Osteocyte (in vitro differentiated cells): ENCODE measurements at regions not wholly inside any gene's neighbourhood (a gene's known extent, or its start where the extent isn't known, plus 50 kb on each side); places are given as distances from the start of the nearest gene placed in this dataset.

Source experiments
- DNase-seq: peaks from one replicate; pipeline ENCODE4 v3.0.0; 2021; ENCODE audit warnings: mixed read lengths; ENCODE audit not compliant: unreplicated experiment; ENCODE audit errors: extremely low spot score
- H3K27ac Mint-ChIP-seq: one replicate; pipeline ENCODE4 v1.8.0; 2021; ENCODE audit warnings: mild to moderate bottlenecking, mixed read lengths; ENCODE audit not compliant: unreplicated experiment
- H3K27me3 Mint-ChIP-seq: one replicate; pipeline ENCODE4 v1.8.0; 2021; ENCODE audit warnings: mixed read lengths; ENCODE audit not compliant: unreplicated experiment
- H3K36me3 Mint-ChIP-seq: one replicate; pipeline ENCODE4 v1.8.0; 2021; ENCODE audit warnings: mixed read lengths; ENCODE audit not compliant: unreplicated experiment
- H3K4me1 Mint-ChIP-seq: one replicate; pipeline ENCODE4 v1.8.0; 2021; ENCODE audit warnings: mixed read lengths; ENCODE audit not compliant: unreplicated experiment
- H3K4me3 Mint-ChIP-seq: one replicate; pipeline ENCODE4 v1.8.0; 2021; ENCODE audit warnings: mild to moderate bottlenecking, moderate library complexity, mixed read lengths; ENCODE audit not compliant: unreplicated experiment
- H3K9me3 Mint-ChIP-seq: one replicate; pipeline ENCODE4 v1.8.0; 2021; ENCODE audit warnings: mixed read lengths; ENCODE audit not compliant: unreplicated experiment
- TF ChIP-seq, protein P1 (sequence below): fragments of 200-600 bp; sonication (generic); IDR thresholded peaks from 2 replicates; pipeline ENCODE4 v1.5.0; 2021; ENCODE audit warnings: antibody characterized with exemption, mild to moderate bottlenecking, moderate library complexity

DNA sequence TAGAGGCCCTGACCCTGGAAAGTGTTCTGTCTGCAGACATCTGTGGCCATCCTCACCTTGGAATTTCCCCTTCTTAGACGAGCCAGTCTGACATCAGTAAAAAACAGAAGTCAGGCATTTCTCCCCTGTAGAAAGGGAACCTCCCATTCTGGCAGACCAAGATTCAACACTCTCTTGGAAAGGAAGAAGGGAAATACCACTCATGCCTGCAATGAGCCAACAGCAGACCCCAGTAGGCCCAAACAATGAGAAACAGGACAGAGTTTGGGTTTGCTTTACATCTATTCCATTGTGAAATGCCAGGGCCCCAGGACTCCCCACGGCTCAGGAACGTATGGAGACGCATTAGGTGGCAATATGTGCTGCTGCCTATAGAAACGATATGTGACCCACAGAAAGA is 264.0 kb upstream of the NSMCE3 start:
- peak; percentile 13 for DNase-seq
- Mint-ChIP-seq H3K4me3 (no peak overlapping the region), H3K9me3 (no peaks in the 10 kb centered on the region), H3K36me3 (no peaks in the 10 kb centered on the region), H3K4me1 (no peaks in the 10 kb centered on the region), H3K27ac (no peak overlapping the region), H3K27me3 (peaks cover 2% of the 10 kb centered on the region)
- TF ChIP-seq, protein P1, sequence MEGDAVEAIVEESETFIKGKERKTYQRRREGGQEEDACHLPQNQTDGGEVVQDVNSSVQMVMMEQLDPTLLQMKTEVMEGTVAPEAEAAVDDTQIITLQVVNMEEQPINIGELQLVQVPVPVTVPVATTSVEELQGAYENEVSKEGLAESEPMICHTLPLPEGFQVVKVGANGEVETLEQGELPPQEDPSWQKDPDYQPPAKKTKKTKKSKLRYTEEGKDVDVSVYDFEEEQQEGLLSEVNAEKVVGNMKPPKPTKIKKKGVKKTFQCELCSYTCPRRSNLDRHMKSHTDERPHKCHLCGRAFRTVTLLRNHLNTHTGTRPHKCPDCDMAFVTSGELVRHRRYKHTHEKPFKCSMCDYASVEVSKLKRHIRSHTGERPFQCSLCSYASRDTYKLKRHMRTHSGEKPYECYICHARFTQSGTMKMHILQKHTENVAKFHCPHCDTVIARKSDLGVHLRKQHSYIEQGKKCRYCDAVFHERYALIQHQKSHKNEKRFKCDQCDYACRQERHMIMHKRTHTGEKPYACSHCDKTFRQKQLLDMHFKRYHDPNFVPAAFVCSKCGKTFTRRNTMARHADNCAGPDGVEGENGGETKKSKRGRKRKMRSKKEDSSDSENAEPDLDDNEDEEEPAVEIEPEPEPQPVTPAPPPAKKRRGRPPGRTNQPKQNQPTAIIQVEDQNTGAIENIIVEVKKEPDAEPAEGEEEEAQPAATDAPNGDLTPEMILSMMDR, result no peak

DNA sequence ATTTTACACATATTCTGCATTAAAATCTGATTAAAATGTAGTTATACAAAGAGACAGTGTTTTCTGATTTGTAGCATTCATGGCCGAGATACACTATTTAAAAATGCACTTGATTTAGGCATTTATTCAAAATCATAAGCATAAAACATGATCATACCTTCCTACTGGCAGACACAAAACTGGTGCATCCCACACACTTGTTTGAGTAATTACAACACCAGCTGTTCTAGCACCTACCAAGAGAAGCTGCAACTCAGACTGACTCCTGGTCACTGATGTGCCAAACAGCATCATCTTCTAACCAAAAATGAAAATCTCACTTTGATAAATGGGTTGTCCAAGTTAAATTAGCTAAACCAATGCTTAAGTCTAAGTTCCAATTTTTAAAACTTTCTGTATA is 262.7 kb upstream of the NSMCE3 start:
- H3K27ac Mint-ChIP-seq, result no peak overlapping the region
- H3K27me3 Mint-ChIP-seq, result peaks cover 2% of the 10 kb centered on the region
- no peak for DNase-seq
- TF ChIP-seq, protein P1, result no peak
- no peaks in the 10 kb centered on the region for H3K4me1 Mint-ChIP-seq
- no peak overlapping the region for H3K4me3 Mint-ChIP-seq
- no peaks in the 10 kb centered on the region for H3K9me3 Mint-ChIP-seq
- no peaks in the 10 kb centered on the region for H3K36me3 Mint-ChIP-seq

DNA sequence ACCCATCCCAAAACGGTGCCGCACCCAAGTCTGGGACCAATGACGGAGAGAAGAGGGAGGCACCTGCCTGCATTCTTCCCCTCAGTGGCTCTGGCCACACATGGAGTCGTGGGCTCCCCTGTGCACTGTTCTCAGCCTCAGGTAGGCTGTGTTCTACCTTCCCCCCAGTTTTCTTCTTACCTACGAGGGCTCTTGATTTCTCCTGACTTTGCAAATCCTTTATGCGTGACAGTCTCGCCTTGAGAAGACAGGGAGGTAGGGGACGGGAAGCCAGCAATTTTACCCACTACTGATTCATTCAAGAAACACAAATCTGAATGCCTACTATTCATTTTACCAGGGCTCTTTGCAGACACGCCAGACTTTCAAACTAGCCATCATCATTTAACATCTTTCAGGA is 261.3 kb upstream of the NSMCE3 start:
- TF ChIP-seq, protein P1, result no peak
- Mint-ChIP-seq H3K36me3 (no peaks in the 10 kb centered on the region), H3K27me3 (peaks cover 2% of the 10 kb centered on the region), H3K27ac (no peak overlapping the region), H3K9me3 (no peaks in the 10 kb centered on the region), H3K4me3 (no peak overlapping the region), H3K4me1 (no peaks in the 10 kb centered on the region)
- peak; percentile 30 for DNase-seq

DNA sequence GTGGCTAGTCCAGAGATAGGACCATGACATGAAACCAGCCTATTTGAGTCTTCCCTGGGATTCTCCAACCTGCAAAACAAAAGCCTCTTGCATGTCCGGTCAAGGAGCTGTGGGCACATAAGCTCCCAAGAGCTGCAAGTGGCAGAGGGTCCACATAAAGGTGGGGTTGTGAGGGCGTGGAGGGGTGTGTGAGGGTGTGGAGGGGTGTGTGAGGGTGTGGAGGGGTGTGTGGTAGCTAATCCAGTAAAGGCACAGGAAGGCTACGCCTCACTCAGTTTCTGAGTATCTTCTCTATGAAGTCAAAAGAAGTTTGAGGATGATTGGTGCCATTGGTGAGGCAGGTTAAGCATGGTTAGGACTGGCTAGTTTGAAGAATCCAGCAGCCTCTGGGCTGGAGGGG is 259.4 kb upstream of the NSMCE3 start:
- H3K4me1 Mint-ChIP-seq, result no peaks in the 10 kb centered on the region

DNA sequence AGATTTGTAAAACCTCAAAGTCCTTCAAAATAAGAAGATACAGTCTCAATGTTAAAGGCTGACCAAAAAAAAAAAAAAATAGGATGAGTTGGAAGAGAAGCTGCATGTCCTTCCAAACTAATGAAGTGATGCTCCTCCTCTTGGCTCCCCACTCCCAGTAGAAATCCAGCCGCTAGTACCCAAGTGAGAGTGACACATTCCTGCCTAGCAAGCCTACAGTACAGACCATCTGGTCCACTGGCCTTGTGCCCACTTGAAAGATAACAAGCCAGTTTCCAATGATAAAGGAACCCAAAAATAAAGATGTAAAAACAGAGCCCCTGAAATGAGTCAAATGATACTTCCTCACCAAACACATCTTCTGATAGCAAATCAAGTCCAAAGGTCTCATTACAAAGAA is 258.7 kb upstream of the NSMCE3 start:
- DNase-seq, result no peak
- no peaks in the 10 kb centered on the region for H3K9me3 Mint-ChIP-seq
- no peak overlapping the region for H3K4me3 Mint-ChIP-seq
- no peaks in the 10 kb centered on the region for H3K4me1 Mint-ChIP-seq
- TF ChIP-seq, protein P1, result no peak
- no peak overlapping the region for H3K27ac Mint-ChIP-seq
- H3K27me3 Mint-ChIP-seq, result no peaks in the 10 kb centered on the region
- no peaks in the 10 kb centered on the region for H3K36me3 Mint-ChIP-seq

More for the DNA sequence above, 259.4 kb upstream of the NSMCE3 start:
- Mint-ChIP-seq H3K27me3 (no peaks in the 10 kb centered on the region), H3K27ac (no peak overlapping the region), H3K36me3 (no peaks in the 10 kb centered on the region), H3K9me3 (no peaks in the 10 kb centered on the region), H3K4me3 (no peak overlapping the region)
- TF ChIP-seq, protein P1, result no peak
- no peak for DNase-seq
